ENCODE measurements at regions not wholly inside any gene's neighbourhood (a gene's known extent, or its start where the extent isn't known, plus 50 kb on each side); places are given as distances from the start of the nearest gene placed in this dataset.

- Histone ChIP-seq H3K27ac (replicated peaks) (no peak overlapping the region), H3K27me3 (ENCODE audit: insufficient read depth, poor library complexity, severe bottlenecking) (no peaks in the 10 kb centered on the region), H3K4me3 (replicated peaks; ENCODE audit: insufficient read depth, low read length) (no peak overlapping the region)
- no peak for DNase-seq (ENCODE audit: low read depth in 1 of 2, low spot score in 1 of 2)
- TF ChIP-seq POLR2AphosphoS5 (IDR thresholded peaks at IDR 0.05; ENCODE audit: low read depth) (no peak), GABPA (IDR thresholded peaks at IDR 0.05; ENCODE audit: low read depth) (no peak), SPI1 (IDR thresholded peaks at IDR 0.05; ENCODE audit: borderline replicate concordance, low read depth) (no peak), REST (IDR thresholded peaks at IDR 0.05; ENCODE audit: insufficient replicate concordance, low read depth) (no peak)
- TF ChIP-seq, protein P1, sequence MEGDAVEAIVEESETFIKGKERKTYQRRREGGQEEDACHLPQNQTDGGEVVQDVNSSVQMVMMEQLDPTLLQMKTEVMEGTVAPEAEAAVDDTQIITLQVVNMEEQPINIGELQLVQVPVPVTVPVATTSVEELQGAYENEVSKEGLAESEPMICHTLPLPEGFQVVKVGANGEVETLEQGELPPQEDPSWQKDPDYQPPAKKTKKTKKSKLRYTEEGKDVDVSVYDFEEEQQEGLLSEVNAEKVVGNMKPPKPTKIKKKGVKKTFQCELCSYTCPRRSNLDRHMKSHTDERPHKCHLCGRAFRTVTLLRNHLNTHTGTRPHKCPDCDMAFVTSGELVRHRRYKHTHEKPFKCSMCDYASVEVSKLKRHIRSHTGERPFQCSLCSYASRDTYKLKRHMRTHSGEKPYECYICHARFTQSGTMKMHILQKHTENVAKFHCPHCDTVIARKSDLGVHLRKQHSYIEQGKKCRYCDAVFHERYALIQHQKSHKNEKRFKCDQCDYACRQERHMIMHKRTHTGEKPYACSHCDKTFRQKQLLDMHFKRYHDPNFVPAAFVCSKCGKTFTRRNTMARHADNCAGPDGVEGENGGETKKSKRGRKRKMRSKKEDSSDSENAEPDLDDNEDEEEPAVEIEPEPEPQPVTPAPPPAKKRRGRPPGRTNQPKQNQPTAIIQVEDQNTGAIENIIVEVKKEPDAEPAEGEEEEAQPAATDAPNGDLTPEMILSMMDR (IDR thresholded peaks at IDR 0.05; ENCODE audit: insufficient read depth, low read length): no peak
Observed at GRCh38 chr9:135378751-135379150, 100.8 kb upstream of the PPP1R26 start.

DNA sequence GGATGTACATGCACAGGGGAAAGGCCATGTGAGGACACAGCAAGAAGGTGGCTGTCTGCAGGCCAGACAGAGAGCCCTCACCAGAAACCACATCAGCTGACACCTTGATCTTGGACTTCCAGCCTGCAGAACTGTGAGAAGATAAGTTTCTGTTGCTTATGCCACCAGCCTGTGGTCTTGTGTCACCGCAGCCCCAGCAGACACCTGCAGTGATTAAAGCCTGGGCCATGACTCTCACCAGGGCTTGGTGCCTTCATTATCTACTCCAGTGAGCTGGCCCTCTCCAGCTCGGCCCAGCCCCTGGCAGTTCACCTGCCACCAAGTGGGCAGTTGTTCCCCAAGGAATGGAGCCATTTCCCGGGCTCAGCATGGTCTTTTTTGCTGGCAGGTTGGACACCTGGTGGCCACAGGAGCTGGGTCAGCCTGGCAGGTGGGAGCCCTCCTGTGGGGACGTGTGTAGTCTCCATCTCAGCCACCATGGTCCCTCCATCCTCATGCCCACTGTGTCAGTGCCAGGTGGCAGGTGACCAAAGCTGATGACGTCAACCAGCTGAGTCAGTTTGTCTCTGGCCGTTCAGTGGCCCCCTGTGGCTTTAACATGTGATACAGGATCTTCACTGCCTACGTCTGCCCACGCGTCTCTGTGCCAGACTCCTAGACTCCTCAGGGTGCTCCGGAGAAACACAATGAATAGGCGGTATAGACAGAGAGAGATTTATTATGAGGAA is 99.9 kb upstream of the PPP1R26 start:
- no peak for DNase-seq (ENCODE audit: low read depth in 1 of 2, low spot score in 1 of 2)
- TF ChIP-seq, protein P1 (IDR thresholded peaks at IDR 0.05; ENCODE audit: insufficient read depth, low read length): no peak
- no peak for TF ChIP-seq SPI1 (IDR thresholded peaks at IDR 0.05; ENCODE audit: borderline replicate concordance, low read depth)
- TF ChIP-seq REST (IDR thresholded peaks at IDR 0.05; ENCODE audit: insufficient replicate concordance, low read depth): no peak
- no peak for TF ChIP-seq POLR2AphosphoS5 (IDR thresholded peaks at IDR 0.05; ENCODE audit: low read depth)
- no peak for TF ChIP-seq GABPA (IDR thresholded peaks at IDR 0.05; ENCODE audit: low read depth)
- no peaks in the 10 kb centered on the region for H3K27me3 ChIP-seq (ENCODE audit: insufficient read depth, poor library complexity, severe bottlenecking)

GRCh38 chr9:135380311-135380960 is 99.1 kb upstream of the PPP1R26 start:
- no peak for DNase-seq (ENCODE audit: low read depth in 1 of 2, low spot score in 1 of 2)
- TF ChIP-seq POLR2AphosphoS5 (IDR thresholded peaks at IDR 0.05; ENCODE audit: low read depth) (no peak), SPI1 (IDR thresholded peaks at IDR 0.05; ENCODE audit: borderline replicate concordance, low read depth) (no peak), GABPA (IDR thresholded peaks at IDR 0.05; ENCODE audit: low read depth) (no peak), REST (IDR thresholded peaks at IDR 0.05; ENCODE audit: insufficient replicate concordance, low read depth) (no peak)
- TF ChIP-seq, protein P1 (IDR thresholded peaks at IDR 0.05; ENCODE audit: insufficient read depth, low read length): no peak
- Histone ChIP-seq H3K27ac (replicated peaks) (no peak overlapping the region), H3K4me3 (replicated peaks; ENCODE audit: insufficient read depth, low read length) (no peak overlapping the region), H3K27me3 (ENCODE audit: insufficient read depth, poor library complexity, severe bottlenecking) (no peaks in the 10 kb centered on the region)

More for the DNA sequence above, 99.9 kb upstream of the PPP1R26 start:
- Histone ChIP-seq H3K27ac (replicated peaks) (no peak overlapping the region), H3K4me3 (replicated peaks; ENCODE audit: insufficient read depth, low read length) (no peak overlapping the region)
